Fibroblast of the aortic adventitia (primary cell): ENCODE measurements at regions not wholly inside any gene's neighbourhood (a gene's known extent, or its start where the extent isn't known, plus 50 kb on each side); places are given as distances from the start of the nearest gene placed in this dataset.
A peak's percentile ranks its signal among the peaks of the same experiment; 100 is the strongest.
"Not testable (repeated sequence)": the region's sequence is repeated elsewhere in the genome, so short reads cannot be mapped to it uniquely, and the experiment has no call there.

ENCODE experiments used
- DNase-seq: peaks from one replicate; pipeline ENCODE4 v3.0.0-alpha.2; 2010; ENCODE audit warnings: low read depth
- H3K4me3 ChIP-seq: 2 replicates; pipeline ENCODE4 v1.5.1; 2011; ENCODE audit warnings: low read depth, mild to moderate bottlenecking, control low read depth, low read length, moderate library complexity
- TF ChIP-seq, protein P1 (sequence below): IDR thresholded peaks from 2 replicates; pipeline ENCODE4 v1.5.1; 2011; ENCODE audit warnings: mild to moderate bottlenecking, low read length, control low read depth, inconsistent platforms; ENCODE audit not compliant: insufficient read depth

GRCh38 chr15:84112025-84112424 lies 123.5 kb upstream of the GOLGA6L4 start:
- TF ChIP-seq, protein P1, sequence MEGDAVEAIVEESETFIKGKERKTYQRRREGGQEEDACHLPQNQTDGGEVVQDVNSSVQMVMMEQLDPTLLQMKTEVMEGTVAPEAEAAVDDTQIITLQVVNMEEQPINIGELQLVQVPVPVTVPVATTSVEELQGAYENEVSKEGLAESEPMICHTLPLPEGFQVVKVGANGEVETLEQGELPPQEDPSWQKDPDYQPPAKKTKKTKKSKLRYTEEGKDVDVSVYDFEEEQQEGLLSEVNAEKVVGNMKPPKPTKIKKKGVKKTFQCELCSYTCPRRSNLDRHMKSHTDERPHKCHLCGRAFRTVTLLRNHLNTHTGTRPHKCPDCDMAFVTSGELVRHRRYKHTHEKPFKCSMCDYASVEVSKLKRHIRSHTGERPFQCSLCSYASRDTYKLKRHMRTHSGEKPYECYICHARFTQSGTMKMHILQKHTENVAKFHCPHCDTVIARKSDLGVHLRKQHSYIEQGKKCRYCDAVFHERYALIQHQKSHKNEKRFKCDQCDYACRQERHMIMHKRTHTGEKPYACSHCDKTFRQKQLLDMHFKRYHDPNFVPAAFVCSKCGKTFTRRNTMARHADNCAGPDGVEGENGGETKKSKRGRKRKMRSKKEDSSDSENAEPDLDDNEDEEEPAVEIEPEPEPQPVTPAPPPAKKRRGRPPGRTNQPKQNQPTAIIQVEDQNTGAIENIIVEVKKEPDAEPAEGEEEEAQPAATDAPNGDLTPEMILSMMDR: no peak
- H3K4me3 ChIP-seq: no peak overlapping the region
- DNase-seq: no peak

- TF ChIP-seq, protein P1: no peak
- no peak overlapping the region for H3K4me3 ChIP-seq
- DNase-seq: no peak
These were observed 121.7 kb upstream of the GOLGA6L4 start for GRCh38 chr15:84113919-84114318.

DNA sequence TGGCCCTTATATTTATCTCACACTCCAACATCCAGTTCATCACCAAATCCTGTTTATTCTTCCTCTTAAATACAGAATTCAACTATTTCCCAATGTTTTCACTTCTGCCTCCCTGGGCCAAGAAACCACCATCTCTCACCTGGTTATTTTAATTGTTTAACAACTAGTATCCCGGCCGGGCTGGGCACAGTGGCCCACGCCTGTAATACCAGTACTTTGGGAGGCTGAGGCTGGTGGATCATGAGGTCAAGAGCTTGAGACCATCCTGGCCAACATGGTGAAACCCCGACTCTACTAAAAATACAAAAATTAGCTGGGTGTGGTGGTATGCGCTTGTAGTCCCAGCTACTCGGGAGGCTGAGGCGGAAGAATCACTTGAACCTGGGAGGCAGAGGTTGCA lies 120.9 kb upstream of the GOLGA6L4 start:
- DNase-seq, H3K4me3 ChIP-seq: not testable (repeated sequence)

DNA sequence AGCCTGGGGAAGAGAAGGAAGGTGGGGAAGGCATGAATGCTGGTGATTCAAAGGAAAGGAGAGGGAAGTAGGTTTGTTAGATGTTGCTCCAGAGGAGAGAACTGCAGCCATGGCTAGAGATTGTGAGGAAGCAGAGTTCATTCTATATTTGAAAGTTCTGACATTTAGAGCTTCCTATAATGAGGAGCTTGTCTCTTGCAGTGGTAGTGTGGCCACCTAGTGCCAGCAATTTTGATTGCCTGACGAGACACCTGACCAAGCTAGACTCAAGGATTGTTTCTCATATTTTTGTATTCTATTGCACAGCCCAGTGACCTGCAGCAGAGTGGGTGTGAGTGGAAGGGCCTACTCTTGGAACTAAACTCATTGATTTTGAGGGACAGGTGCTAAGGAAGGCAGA lies 116.2 kb upstream of the GOLGA6L4 start:
- not testable (repeated sequence) for H3K4me3 ChIP-seq, DNase-seq

GRCh38 chr15:84120903-84121302 lies 114.7 kb upstream of the GOLGA6L4 start:
- H3K4me3 ChIP-seq: not testable (repeated sequence)

DNA sequence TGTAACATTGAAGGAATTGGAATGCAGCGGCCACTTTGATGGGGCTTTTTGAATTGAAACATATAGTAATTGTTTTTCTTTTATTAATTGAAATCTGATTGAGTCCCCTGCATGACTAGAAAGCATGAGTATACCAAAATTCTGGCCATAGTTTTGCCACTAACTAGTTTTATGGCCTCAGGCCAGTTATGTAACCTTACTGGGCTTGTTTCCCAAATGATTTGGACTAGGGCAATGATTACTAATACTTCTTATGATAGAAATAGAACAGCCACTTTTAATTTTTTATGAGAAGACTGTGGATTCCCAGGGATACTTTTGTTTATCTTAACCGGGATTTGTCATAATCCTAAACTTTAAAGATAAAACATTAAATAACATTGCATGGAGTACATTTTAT lies 106.9 kb upstream of the GOLGA6L4 start:
- not testable (repeated sequence) for H3K4me3 ChIP-seq
- DNase-seq: peak; percentile 78

More at GRCh38 chr15:84120903-84121302, 114.7 kb upstream of the GOLGA6L4 start:
- peak; percentile 54 for DNase-seq

DNA sequence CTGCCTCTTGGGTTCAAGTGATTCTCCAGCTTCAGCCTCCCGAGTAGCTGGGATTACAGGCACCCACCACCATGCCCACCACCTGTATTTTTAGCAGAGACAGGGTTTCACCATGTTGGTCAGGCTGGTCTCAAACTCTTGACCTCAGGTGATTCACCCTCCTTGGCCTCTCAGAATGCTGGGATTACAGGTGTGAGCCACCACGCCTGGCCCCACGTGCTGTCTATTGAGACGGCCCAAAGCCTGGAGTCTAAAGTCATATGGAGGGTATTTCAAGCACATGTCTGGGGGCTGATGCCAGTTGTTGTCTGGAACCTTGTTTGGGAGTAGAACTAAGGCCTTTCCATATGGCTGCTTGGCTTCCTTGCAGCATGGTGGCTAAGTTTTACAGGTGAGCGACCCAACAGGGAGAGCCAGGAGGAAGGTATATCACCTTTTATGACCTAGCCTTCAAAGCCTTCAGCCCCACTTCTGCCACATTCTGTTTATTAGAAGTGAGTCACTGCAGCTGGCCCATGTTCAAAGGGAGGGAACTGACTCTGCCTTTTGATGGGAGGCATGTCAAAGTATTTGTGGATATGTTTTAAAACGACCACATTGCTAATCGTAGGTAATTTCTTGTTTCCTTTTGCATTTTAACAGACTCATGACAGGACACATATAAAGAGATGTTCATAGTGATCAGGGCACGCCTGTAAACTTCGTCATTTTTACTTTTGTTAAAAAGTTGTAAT lies 105.3 kb upstream of the GOLGA6L4 start:
- H3K4me3 ChIP-seq, DNase-seq: not testable (repeated sequence)

GRCh38 chr15:84135931-84136456 lies 99.6 kb upstream of the GOLGA6L4 start:
- DNase-seq, H3K4me3 ChIP-seq: not testable (repeated sequence)

DNA sequence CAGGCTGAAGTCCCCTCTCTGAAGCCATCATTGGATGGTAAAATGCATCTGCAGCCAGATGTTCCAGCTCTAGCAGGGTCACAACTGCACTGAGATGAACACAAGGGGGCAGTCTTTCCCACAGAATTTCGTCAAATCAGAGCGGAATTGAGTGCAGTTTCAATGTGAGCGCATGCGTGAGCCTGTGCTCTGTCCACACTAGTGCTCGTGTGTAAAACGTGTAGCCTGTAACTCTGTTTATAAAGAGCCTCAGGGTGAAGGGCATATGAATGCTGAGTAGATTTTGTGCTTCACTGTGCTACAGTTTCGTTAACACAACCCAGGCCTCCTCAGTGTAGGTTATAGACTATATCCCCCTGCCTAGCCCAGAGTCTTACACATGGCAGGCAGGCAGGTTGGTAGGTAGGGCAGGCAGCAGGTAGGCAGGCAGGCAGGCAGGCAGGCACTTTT lies 92.7 kb upstream of the GOLGA6L4 start:
- TF ChIP-seq, protein P1: peak; percentile 80
- no peak overlapping the region for H3K4me3 ChIP-seq
- DNase-seq: peak; percentile 89

DNA sequence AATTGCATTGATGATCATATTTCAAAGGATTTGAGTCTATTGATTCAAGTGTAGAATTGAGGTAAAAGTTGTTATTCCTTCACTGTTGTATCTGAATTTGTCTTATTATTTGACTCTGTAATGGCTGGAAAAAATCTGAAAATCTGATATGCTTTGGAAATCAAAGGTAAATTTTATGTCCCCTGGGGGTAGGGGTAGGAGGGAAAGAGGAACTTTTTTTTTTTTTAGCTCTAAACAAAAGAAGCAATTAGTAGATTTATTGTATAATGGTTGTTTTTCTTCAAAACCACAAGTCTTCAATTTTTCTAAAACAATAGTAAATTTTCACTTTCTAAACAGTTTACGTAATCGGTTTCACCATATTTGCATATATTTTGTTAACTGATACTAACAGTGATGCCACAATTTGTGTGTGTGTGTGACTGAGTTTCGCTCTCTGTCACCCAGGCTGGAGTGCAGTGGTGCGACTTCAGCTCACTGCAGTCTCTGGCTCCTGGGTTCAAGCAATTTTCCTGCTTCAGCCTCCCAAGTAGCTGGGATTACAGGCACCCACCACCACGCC lies 91.7 kb upstream of the GOLGA6L4 start:
- DNase-seq: no peak
- TF ChIP-seq, protein P1: no peak
- no peak overlapping the region for H3K4me3 ChIP-seq

GRCh38 chr15:84144946-84145345 lies 90.6 kb upstream of the GOLGA6L4 start:
- not testable (repeated sequence) for DNase-seq, H3K4me3 ChIP-seq

- not testable (repeated sequence) for DNase-seq, H3K4me3 ChIP-seq
These were observed 89.3 kb upstream of the GOLGA6L4 start for GRCh38 chr15:84146299-84146698.

- DNase-seq, H3K4me3 ChIP-seq: not testable (repeated sequence)
These were observed 88.3 kb upstream of the GOLGA6L4 start for GRCh38 chr15:84147307-84147706.
